Activated naive CD4-positive, alpha-beta T cell treated with anti-CD3 and anti-CD28 coated beads for 36 hours (primary cell): ENCODE measurements at regions not wholly inside any gene's neighbourhood (a gene's known extent, or its start where the extent isn't known, plus 50 kb on each side); places are given as distances from the start of the nearest gene placed in this dataset.

ENCODE experiments used
- CTCF ChIA-PET: fragments of 350-600 bp; sonication (Branson Sonifier 250); formaldehyde crosslinking; loops from one replicate; lab custom pipeline; 2021; ENCODE audit warnings: antibody characterized with exemption; lab: Charles Lee
- DNase-seq: peaks from one replicate; pipeline ENCODE4 v3.0.0-alpha.2; 2020
- H3K27ac Mint-ChIP-seq: one replicate; pipeline ENCODE4 v1.8.0; 2021; ENCODE audit warnings: mild to moderate bottlenecking, mixed read lengths
- H3K27me3 Mint-ChIP-seq: one replicate; pipeline ENCODE4 v1.8.0; 2021; ENCODE audit warnings: low read depth, mixed read lengths
- H3K36me3 Mint-ChIP-seq: one replicate; pipeline ENCODE4 v1.8.0; 2021; ENCODE audit warnings: low read depth, mixed read lengths
- H3K4me1 Mint-ChIP-seq: one replicate; pipeline ENCODE4 v1.8.0; 2021; ENCODE audit warnings: low read depth, mixed read lengths
- H3K4me3 Mint-ChIP-seq: one replicate; pipeline ENCODE4 v1.8.0; 2021; ENCODE audit warnings: mild to moderate bottlenecking, moderate library complexity, mixed read lengths
- H3K9me3 Mint-ChIP-seq: one replicate; pipeline ENCODE4 v1.8.0; 2021; ENCODE audit warnings: mixed read lengths
- intact Hi-C: fragments of 100-400 bp; cut with micrococcal nuclease; formaldehyde crosslinking; loops from one replicate; pipeline ENCODE4 v1.15.1; 2023

DNA sequence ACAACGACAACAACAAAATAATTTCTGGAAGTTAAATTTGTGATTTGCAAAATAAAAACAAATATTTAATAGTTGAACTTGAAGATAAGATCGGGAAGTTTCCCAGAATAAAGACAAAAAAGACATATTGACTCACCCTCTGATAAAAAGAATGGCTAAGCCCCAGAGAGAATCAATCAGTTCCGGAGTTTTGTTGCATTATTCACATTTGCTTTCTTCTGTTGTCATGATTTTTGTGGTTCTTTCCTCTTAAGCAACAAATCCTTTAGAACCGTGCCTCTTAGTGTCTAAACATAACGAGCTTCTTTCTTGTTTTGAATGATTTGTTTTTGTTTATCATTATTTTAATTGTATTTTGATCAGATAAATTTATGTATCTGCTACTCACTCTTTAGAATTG lies 134.9 kb upstream of the ADRA1D start:
- no peak for DNase-seq
- intact Hi-C loops: no loop called here
- no peak overlapping the region for H3K4me3 Mint-ChIP-seq
- no peaks in the 10 kb centered on the region for H3K4me1 Mint-ChIP-seq
- H3K27me3 Mint-ChIP-seq: peaks cover 26% of the 10 kb centered on the region
- H3K27ac Mint-ChIP-seq: no peak overlapping the region
- peaks cover 4% of the 10 kb centered on the region for H3K9me3 Mint-ChIP-seq
- H3K36me3 Mint-ChIP-seq: no peaks in the 10 kb centered on the region
- CTCF ChIA-PET: no interaction called here

DNA sequence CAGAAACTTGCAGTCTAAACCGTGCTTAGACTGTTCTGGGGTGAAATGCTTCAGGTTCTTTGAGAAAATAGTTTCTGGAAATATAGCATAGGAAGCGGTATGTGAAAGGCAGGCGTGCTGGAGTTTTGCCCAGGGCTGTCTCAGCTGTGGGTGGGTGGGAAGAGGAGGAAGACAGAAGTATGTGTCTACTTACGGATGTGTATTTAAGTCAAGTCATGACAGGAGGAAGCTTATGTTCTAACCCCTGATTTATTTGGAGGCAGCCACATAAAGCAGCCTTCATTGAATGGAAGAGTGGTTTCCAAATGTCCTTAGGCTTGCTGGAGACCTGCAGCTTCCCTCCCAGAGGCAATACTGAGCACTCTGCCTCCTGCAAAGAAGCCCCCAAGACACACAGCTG lies 126.8 kb upstream of the ADRA1D start:
- intact Hi-C loops: no loop called here
- DNase-seq: no peak
- Mint-ChIP-seq H3K36me3 (no peaks in the 10 kb centered on the region), H3K4me3 (no peak overlapping the region), H3K27ac (no peak overlapping the region), H3K9me3 (no peaks in the 10 kb centered on the region), H3K27me3 (peaks cover 20% of the 10 kb centered on the region), H3K4me1 (peaks cover 8% of the 10 kb centered on the region)
- CTCF ChIA-PET: no interaction called here

DNA sequence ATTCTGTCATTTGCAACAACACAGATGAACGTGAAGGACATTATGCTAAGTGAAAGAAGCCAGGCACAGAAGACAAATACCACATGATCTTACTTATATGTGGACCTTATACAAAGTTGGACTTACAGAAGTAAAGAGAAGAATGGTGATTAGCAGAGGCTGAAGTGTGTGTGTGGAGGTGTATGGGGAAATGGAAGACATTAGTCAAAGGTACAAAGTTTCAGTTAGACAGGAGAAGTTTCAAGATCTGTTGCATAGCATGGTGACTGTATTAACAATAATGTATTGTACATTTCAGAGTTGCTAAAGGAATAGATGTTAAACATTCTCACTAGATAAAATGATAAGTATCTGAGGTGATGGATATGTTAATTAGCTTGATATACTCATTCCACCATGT lies 124.4 kb upstream of the ADRA1D start:
- no peak for DNase-seq
- Mint-ChIP-seq H3K4me3 (no peak overlapping the region), H3K27ac (no peak overlapping the region), H3K9me3 (no peaks in the 10 kb centered on the region), H3K27me3 (peaks cover 10% of the 10 kb centered on the region), H3K4me1 (peaks cover 26% of the 10 kb centered on the region), H3K36me3 (no peaks in the 10 kb centered on the region)
- CTCF ChIA-PET: no interaction called here
- intact Hi-C loops: no loop called here

DNA sequence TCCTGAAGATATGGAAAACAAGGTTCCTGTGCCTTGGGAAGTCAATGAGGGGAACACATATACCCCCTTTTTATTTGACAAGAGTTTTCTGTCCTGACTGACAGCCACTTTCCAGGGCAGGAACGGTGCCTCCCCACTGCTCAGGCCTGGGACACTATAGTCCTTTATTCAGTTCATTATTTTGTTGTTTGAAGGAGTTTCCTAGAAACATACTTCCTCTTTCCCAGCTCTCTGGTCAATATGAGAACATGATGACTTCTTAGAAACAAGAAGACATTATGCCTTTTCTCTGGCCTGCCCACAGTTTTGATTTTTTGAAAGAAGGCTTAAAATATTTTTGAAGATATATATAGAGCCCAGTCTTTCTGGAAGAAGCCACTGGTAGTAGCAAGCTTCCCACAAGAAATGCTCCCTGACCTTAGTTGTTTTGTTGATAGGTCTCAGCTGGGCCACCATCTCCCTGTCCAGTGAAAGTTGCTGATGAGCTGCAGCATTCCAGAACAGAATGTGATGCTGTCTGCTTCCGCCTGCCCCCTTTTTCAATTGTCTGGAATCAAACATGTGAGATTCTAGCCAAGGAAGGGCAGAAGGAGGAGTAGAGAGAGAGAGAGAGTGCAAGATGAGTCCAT lies 122.7 kb upstream of the ADRA1D start:
- intact Hi-C loops: no loop called here
- CTCF ChIA-PET: no interaction called here
- Mint-ChIP-seq H3K36me3 (no peaks in the 10 kb centered on the region), H3K4me3 (no peak overlapping the region), H3K9me3 (no peaks in the 10 kb centered on the region), H3K4me1 (peaks cover 26% of the 10 kb centered on the region), H3K27ac (no peak overlapping the region), H3K27me3 (peaks cover 6% of the 10 kb centered on the region)
- DNase-seq: no peak

DNA sequence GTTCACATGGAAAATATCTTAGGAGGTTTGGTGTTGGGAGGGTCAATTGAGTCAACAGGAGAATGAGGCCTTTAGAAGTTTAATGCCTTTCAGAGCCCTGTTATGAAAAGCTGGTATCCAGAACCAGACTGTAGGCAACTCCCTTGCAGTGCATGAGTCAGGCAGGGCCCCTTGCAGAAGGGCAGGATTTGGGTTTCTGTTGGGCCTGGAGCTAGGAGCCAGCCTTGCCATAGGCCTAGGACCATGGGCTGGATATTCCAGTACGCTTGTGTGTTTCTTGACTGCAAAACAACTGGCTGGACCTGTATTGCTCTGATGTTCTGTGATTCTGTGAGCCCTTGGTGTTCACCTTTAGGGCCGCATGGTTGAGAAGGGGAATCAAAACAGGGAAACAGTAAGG lies 121.8 kb upstream of the ADRA1D start:
- H3K4me3 Mint-ChIP-seq: no peak overlapping the region
- H3K9me3 Mint-ChIP-seq: no peaks in the 10 kb centered on the region
- peaks cover 26% of the 10 kb centered on the region for H3K4me1 Mint-ChIP-seq
- no peak for DNase-seq
- intact Hi-C loops: no loop called here
- H3K36me3 Mint-ChIP-seq: no peaks in the 10 kb centered on the region
- H3K27me3 Mint-ChIP-seq: peaks cover 6% of the 10 kb centered on the region
- CTCF ChIA-PET: no interaction called here
- H3K27ac Mint-ChIP-seq: peak overlapping the region; percentile 11

DNA sequence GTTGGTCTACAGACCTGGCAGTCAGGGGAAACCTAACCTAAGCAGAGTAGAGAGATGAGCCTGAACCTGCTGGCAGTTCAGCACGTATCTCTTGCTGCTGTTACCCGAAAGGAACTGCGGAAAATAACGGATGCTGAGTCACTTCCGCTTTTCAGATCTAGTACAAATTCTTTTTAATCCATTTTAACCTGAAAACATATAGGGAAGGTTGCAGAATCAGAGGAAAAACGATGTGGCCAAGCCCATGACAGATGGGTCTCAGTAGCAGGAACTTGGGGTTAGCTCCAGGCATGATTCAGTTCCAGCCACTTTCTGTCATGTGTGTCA lies 120.7 kb upstream of the ADRA1D start:
- H3K4me3 Mint-ChIP-seq: no peak overlapping the region
- H3K36me3 Mint-ChIP-seq: no peaks in the 10 kb centered on the region
- intact Hi-C loops: no loop called here
- H3K4me1 Mint-ChIP-seq: peaks cover 26% of the 10 kb centered on the region
- H3K27ac Mint-ChIP-seq: peak overlapping the region; percentile 88
- H3K9me3 Mint-ChIP-seq: no peaks in the 10 kb centered on the region
- CTCF ChIA-PET: no interaction called here
- H3K27me3 Mint-ChIP-seq: no peaks in the 10 kb centered on the region
- peak; percentile 83 for DNase-seq

DNA sequence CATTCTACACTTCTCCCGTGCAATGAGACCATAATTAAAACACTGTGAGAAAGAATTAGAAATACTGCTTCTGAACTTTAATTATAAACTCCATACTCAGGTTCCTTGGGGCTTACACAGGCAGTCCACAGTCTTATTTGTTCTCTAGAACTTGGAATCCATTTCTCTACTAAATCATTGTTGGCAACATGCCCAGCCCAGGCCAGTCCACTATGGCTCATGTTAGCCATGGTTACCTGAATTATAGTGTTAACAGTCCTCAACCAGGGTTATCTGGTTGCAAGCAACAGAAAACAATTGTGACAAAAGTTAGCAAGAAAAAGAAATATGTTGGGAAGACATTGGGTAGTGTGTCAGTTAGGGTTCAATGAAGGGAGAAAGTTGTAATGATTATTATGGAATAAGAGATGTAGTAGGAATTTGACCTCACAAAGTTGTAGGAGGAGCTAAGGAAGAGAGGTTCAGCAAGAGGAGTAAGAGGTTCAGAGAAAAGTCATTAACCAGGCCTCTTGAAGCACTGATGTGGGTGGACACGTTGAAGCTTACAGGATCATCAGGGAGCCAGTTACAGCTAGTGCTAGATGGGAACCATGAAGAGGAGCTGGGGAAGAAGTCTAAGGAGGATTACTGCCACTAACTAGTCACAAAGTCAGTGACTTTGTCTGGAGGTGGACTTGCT lies 120.2 kb upstream of the ADRA1D start:
- CTCF ChIA-PET: no interaction called here
- H3K36me3 Mint-ChIP-seq: no peaks in the 10 kb centered on the region
- H3K27ac Mint-ChIP-seq: peak overlapping the region; percentile 88
- intact Hi-C loops: no loop called here
- DNase-seq: no peak
- no peaks in the 10 kb centered on the region for H3K9me3 Mint-ChIP-seq
- H3K4me1 Mint-ChIP-seq: peaks cover 24% of the 10 kb centered on the region
- no peaks in the 10 kb centered on the region for H3K27me3 Mint-ChIP-seq
- H3K4me3 Mint-ChIP-seq: no peak overlapping the region

DNA sequence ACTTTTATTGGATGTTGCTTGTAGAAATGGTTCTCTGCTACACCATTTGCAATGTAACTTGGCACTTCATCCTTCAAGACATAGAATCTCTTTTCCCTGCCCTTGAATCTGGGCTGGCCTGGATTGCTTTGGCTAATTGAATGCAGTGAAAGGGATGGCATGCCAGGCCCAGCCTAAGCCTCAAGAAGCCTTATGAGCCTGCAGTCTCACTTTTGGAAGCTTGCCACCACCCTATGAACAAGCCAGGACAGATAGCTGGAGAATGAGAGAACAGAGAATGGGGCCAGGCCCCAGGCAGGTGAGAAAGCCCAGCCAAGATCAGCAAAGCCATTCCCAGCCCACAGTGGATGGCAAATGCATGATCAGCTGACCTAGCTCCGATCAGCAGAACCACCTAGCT lies 117.0 kb upstream of the ADRA1D start:
- DNase-seq: no peak

DNA sequence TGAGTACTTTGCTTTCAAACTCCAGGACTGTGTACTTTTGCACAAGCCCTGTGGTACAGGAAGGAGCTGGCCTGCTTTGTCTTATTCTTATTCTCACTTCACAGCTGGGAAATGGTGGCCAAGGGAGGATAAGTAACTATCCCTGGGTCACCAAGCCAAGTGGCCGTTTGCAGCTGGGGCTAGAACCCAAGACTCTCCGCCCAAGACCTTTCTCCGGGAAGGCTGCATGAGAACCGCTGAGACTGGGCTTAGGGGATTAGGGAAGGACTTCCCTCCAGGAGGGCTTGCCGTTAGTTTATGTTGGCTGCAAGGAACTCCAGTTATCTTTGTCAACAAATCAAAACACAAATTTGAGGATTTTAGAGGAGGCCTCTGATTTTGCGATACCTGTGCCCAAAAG lies 109.5 kb upstream of the ADRA1D start:
- H3K27me3 Mint-ChIP-seq: peaks cover 16% of the 10 kb centered on the region
- no peaks in the 10 kb centered on the region for H3K36me3 Mint-ChIP-seq
- H3K4me3 Mint-ChIP-seq: no peak overlapping the region
- CTCF ChIA-PET: no interaction called here
- DNase-seq: no peak
- peaks cover under 1% of the 10 kb centered on the region for H3K9me3 Mint-ChIP-seq
- H3K4me1 Mint-ChIP-seq: no peaks in the 10 kb centered on the region
- intact Hi-C loops: no loop called here
- no peak overlapping the region for H3K27ac Mint-ChIP-seq

More for the DNA sequence above, 117.0 kb upstream of the ADRA1D start:
- H3K36me3 Mint-ChIP-seq: no peaks in the 10 kb centered on the region
- intact Hi-C loops: no loop called here
- CTCF ChIA-PET: no interaction called here
- no peaks in the 10 kb centered on the region for H3K9me3 Mint-ChIP-seq
- H3K4me3 Mint-ChIP-seq: no peak overlapping the region
- H3K4me1 Mint-ChIP-seq: peaks cover 18% of the 10 kb centered on the region
- no peaks in the 10 kb centered on the region for H3K27me3 Mint-ChIP-seq
- no peak overlapping the region for H3K27ac Mint-ChIP-seq

DNA sequence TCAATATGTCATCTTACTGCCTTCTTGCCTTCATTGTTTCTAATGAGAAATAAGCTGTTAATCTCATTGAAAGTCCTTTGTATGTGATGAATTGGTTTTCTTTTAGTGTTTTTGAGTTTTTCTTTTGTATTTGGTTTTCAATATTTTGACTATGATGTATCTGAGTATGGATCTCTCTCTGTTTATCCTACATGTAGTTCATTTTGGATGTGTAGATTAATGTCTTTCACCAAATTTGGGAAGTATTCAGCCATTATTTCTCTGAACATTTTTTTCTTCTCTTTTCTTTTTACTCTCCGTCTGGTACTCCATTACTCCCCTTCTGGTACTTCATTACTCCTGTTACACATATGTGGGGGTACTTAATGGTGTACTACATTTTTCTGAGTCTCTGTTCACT lies 103.3 kb upstream of the ADRA1D start:
- Mint-ChIP-seq H3K4me1 (no peaks in the 10 kb centered on the region), H3K9me3 (peaks cover 8% of the 10 kb centered on the region), H3K36me3 (no peaks in the 10 kb centered on the region), H3K4me3 (no peak overlapping the region), H3K27me3 (peaks cover 24% of the 10 kb centered on the region), H3K27ac (no peak overlapping the region)
- intact Hi-C loops: no loop called here
- CTCF ChIA-PET: interaction anchor here (0.7 to 1.3 kb wide), 2 partner anchors 10 to 734 kb away, joined by 3 read pairs; no protein-coding TSS in a partner anchor
- no peak for DNase-seq

DNA sequence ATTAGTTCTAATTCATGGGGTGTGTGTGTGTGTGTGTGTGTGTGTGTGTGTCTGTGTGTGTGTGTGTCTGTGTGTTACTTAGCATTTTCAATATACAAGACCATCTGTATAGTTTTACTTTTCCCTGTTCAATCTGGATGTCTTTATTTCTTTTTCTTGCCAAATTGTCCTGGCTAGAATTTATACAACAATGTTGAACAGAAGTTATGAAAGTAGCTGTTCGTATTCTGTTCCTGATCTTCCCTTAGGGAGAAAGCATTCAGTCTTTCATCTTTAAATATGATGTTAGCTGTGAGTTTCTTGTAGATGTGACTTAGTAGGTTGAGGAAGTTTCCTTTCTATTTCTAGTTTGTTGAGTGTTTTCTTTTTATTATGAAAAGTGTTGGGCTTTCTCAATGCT lies 101.0 kb upstream of the ADRA1D start:
- Mint-ChIP-seq H3K9me3 (peaks cover 8% of the 10 kb centered on the region), H3K27ac (no peak overlapping the region), H3K27me3 (peaks cover 25% of the 10 kb centered on the region), H3K36me3 (no peaks in the 10 kb centered on the region), H3K4me3 (no peak overlapping the region), H3K4me1 (no peaks in the 10 kb centered on the region)
- no peak for DNase-seq
- intact Hi-C loops: no loop called here
- CTCF ChIA-PET: interaction anchor here (0.7 kb wide), 1 partner anchor 100 kb away, joined by 4 read pairs; no protein-coding TSS in a partner anchor

DNA sequence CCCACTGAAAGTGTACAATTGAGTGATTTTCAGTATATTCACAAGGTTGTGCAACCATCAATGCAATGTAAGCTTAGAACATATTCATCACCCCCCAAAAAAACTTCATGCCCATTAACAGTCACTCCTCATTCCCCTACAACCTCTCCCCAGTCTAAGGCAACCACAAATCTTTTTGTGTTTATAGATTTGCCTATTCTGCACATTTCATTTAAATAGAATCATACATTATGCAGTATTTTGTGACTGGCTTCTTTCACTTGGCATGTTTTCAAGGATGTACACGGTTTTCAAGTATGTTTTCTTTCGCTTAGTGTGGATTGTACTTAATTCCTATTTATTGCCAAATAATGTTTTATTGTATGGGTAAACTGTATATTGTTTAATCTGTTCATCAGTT lies 95.6 kb upstream of the ADRA1D start:
- H3K27ac Mint-ChIP-seq: no peak overlapping the region
- H3K4me3 Mint-ChIP-seq: no peak overlapping the region
- H3K27me3 Mint-ChIP-seq: peaks cover 17% of the 10 kb centered on the region
- H3K36me3 Mint-ChIP-seq: no peaks in the 10 kb centered on the region
- CTCF ChIA-PET: no interaction called here
- H3K4me1 Mint-ChIP-seq: no peaks in the 10 kb centered on the region
- intact Hi-C loops: no loop called here
- no peak for DNase-seq
- H3K9me3 Mint-ChIP-seq: no peaks in the 10 kb centered on the region

DNA sequence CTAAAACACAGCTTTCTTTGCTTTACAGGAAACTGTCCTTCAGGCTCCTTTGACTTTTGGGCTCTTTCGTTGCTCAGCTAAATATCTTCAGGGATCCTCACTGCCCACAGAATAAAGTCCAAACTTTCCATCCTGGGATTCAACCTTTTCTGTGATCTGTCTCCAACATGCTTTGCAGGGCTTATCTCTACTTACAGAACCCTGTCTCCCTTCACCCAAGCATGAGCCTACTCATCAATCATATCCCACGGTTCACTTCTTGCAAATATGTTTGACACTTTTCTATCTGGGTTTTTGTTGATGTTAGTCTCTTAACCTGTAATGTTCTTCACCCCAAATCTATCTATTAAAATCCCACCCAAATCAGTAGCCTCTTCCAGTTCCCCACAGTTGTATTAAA lies 93.5 kb upstream of the ADRA1D start:
- CTCF ChIA-PET: interaction anchor here (1.3 kb wide), 1 partner anchor 10 kb away, joined by 3 read pairs; no protein-coding TSS in a partner anchor
- intact Hi-C loops: no loop called here
- Mint-ChIP-seq H3K36me3 (no peaks in the 10 kb centered on the region), H3K27ac (no peak overlapping the region), H3K27me3 (peaks cover 23% of the 10 kb centered on the region), H3K4me3 (no peak overlapping the region), H3K9me3 (no peaks in the 10 kb centered on the region), H3K4me1 (no peaks in the 10 kb centered on the region)
- DNase-seq: no peak
